Peyer's patch (tissue), 4 donors: ENCODE measurements at regions not wholly inside any gene's neighbourhood (a gene's known extent, or its start where the extent isn't known, plus 50 kb on each side); places are given as distances from the start of the nearest gene placed in this dataset.

Experiments
- CTCF ChIP-seq, 6 experiments: fragments of 450-650 bp in 4 of 6; fragments of 200-600 bp in 2 of 6; sonication (generic) in 1 of 6; IDR thresholded peaks; one replicate each; pipeline ENCODE4 v1.5.1; 2017 to 2019; ENCODE audit warnings: antibody characterized with exemption in 6 of 6, mild to moderate bottlenecking in 3 of 6, moderate library complexity in 1 of 6
- POLR2A ChIP-seq, 2 donors: fragments of 450-650 bp; IDR thresholded peaks; one replicate each; pipeline ENCODE4 v1.5.1; 2017; ENCODE audit warnings: antibody characterized with exemption in 2 of 2, mild to moderate bottlenecking in 2 of 2, moderate library complexity in 2 of 2

GRCh38 chr2:226066391-226066790, 666.9 kb downstream of the NYAP2 start:
- TF ChIP-seq POLR2A (IDR thresholded peaks at IDR 0.05) (no peak), CTCF (IDR thresholded peaks at IDR 0.05) (no peak)
